HG03095 (cell line): ENCODE measurements at regions not wholly inside any gene's neighbourhood (a gene's known extent, or its start where the extent isn't known, plus 50 kb on each side); places are given as distances from the start of the nearest gene placed in this dataset.
"Not testable (repeated sequence)": the region's sequence is repeated elsewhere in the genome, so short reads cannot be mapped to it uniquely, and the experiment has no call there.

Source experiments
- ATAC-seq: cut with Tn5 transposase; IDR thresholded peaks from one replicate; pipeline ENCODE4 v1.9.1; 2021; ENCODE audit warnings: moderate library complexity; ENCODE audit not compliant: unreplicated experiment

DNA sequence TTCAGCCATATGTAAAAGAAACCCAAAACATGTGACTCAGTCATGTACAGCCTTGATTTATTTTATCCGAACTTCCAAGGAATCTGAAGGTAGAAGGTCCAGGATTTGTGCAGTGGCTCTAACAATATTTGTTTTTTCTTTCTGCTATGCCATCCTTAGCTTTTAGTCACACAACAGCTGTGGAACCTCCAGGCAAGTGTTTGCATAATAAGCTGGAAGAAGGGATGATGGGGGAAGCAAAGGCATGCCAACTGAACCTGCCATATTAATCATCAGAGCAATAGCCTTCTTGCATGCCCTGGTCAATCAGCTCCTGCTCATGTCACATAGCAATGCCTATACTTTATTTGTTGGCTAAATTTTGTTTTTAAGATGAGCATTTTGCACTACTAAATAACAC, 444.7 kb upstream of the ARPP21 start:
- ATAC-seq: no peak

DNA sequence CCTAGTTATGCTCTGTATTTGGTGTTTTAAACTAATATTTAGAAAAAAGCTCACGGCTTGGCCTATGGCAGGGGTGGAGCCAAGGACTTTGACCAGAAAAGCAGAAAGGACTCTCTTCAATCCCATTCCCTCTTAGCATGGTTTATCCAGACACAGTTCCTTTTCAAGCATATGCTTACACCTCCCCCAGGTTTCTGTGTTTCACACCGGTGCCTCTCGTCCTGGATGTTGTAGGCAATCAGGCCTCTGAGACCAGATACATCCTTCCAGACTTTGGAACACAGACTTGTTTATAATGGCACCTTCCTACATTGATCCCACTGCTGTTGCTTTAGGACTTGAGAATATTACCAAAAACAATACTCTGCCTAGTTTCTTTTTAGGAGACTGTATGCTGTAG, 440.5 kb upstream of the ARPP21 start:
- ATAC-seq: no peak

- ATAC-seq: no peak
Observed at GRCh38 chr3:35200056-35200455, 439.3 kb upstream of the ARPP21 start.

GRCh38 chr3:35201211-35201610, 438.1 kb upstream of the ARPP21 start:
- no peak for ATAC-seq

GRCh38 chr3:35215525-35216500, 423.5 kb upstream of the ARPP21 start:
- no peak for ATAC-seq

- no peak for ATAC-seq
Observed at GRCh38 chr3:35216501-35217266, 422.6 kb upstream of the ARPP21 start.

- no peak for ATAC-seq
Observed at GRCh38 chr3:35223632-35224394, 415.5 kb upstream of the ARPP21 start.

GRCh38 chr3:35224565-35225295, 414.6 kb upstream of the ARPP21 start:
- ATAC-seq: no peak

DNA sequence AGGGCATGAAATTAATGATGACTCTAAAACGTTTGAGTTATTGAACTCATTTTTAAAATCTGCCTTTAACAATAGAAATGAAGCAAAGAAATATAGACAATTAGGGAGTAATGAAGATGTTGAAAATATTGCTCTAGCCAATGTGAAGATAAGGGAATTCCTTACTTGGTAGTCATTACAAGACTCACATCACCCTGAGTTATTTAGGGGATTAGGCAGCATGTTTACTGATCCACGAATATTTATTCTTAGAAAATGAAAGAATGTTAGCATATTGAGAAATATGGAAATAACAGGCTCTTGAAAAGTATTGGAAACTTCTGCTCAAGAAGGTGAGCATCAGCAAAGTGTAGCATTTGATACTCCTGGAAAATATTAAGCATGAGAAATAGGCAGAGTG, 398.1 kb upstream of the ARPP21 start:
- no peak for ATAC-seq

GRCh38 chr3:35254917-35255316, 384.4 kb upstream of the ARPP21 start:
- ATAC-seq: no peak

- ATAC-seq: no peak
Observed at GRCh38 chr3:35257641-35258040, 381.7 kb upstream of the ARPP21 start.

DNA sequence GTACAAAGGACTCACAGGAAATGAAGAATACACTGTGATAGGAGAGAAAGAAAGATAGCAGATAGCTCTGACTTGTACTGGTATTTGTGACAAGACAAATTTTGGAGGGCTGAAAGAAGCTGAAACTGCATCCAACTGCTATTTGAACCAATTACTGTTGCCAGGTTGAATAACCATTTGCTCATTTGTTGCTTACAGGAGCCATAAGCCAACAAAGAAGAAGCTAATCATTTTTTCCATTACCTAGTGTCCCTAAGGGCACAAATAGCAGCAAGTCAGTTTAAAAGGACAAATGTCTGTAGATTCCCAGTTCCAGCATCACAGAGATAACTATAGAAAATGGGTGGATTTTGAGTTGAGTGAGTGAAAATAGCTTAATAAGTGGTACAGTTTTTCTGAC, 376.9 kb upstream of the ARPP21 start:
- no peak for ATAC-seq

- no peak for ATAC-seq
Observed at GRCh38 chr3:35263477-35263876, 375.8 kb upstream of the ARPP21 start.

DNA sequence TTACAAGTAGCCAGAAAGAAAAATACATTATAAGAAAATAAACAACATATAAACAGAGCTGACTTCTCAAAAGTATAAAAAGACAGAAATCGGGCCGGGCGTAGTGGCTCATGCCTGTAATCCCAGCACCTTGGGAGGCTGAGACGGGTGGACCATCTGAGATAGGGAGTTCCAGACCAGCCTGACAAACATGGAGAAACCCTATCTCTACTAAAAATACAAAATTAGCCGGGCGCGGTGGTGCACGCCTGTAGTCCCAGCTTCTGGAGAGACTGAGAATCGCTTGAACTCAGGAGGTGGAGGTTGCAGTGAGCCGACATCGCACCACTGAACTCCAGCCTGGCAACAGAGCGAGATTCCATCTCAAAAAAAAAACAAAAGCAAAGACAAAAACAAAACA, 373.3 kb upstream of the ARPP21 start:
- not testable (repeated sequence) for ATAC-seq

DNA sequence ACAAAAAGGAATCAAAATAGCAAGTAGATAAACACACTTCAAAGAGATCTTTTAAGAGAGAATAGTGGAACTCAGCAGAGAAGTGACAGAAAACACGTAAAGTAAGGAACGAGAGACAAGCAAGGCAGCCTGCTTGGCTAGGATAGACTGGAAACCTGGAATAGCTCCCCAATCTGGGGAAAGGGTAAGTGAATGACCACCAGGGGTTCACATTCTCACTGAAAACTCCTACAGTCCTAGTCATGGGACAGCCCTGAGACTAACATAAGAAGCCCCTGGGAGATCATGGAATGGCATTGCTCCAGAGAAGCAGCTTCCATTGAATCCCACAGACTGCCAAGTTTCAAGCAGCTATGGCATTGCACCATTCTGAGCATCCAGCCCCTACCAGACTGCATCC, 363.6 kb upstream of the ARPP21 start:
- no peak for ATAC-seq

- no peak for ATAC-seq
Observed at GRCh38 chr3:35276568-35276967, 362.8 kb upstream of the ARPP21 start.

- no peak for ATAC-seq
Observed at GRCh38 chr3:35291471-35292236, 347.7 kb upstream of the ARPP21 start.

- no peak for ATAC-seq
Observed at GRCh38 chr3:35292568-35292967, 346.8 kb upstream of the ARPP21 start.

DNA sequence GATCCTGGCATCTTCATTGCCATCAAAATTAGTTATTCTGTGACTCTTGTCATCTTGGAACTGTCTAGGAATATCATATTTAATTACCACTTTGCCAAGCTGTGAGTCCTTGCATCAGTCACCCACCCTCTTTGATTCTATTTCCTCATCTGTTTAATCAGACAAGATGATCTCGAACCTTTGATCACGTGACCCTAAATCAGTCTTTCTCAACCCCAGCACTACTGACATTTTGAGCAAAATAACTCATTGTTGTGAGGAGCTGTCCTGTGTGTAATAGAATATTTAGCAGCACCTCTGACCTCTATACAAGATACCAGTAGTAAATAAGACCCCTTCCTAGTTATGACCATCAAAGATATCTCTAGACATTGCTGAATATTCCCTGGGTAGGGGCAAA, 343.4 kb upstream of the ARPP21 start:
- no peak for ATAC-seq

- ATAC-seq: no peak
Observed at GRCh38 chr3:35296533-35296932, 342.8 kb upstream of the ARPP21 start.
